ENCODE measurements at regions not wholly inside any gene's neighbourhood (a gene's known extent, or its start where the extent isn't known, plus 50 kb on each side); places are given as distances from the start of the nearest gene placed in this dataset.

DNA sequence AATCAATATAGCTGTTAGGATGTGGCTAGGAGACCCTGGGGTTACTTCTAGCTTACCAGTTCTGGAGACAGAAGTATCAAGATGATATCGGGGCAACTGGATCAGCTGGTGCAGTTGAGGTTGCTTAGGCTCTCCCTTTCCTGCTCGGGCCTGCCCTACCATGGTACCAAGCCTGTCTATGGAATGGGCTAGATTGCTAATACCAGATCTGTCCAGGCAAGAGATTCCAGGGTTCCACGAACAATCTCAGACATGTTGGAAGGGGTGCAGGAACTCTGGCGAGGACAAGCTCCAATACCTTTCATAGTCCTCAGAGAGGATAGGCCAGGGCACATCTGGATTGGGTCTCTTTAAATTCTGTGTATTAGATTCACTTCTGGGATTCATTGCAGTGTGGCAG lies 53.8 kb downstream of the ADM start:
- no peaks in the 10 kb centered on the region for H3K9me3 ChIP-seq (ENCODE audit: control insufficient read depth in 1 of 2, low read length in 2 of 2)
- H3K36me3 ChIP-seq (ENCODE audit: control insufficient read depth in 1 of 2, insufficient read depth in 2 of 2, low read length in 2 of 2) = no peaks in the 10 kb centered on the region
- no peak overlapping the region for H3K4me3 ChIP-seq (ENCODE audit: low read depth in 1 of 2, low read length in 2 of 2)
- no peak overlapping the region for H3K27ac ChIP-seq (ENCODE audit: low read length)
- H3K4me1 ChIP-seq (ENCODE audit: control insufficient read depth in 1 of 2, insufficient read depth in 2 of 2, low read length in 2 of 2) = no peaks in the 10 kb centered on the region
- no peaks in the 10 kb centered on the region for H3K27me3 ChIP-seq (ENCODE audit: low read depth, low read length)

GRCh38 chr11:10359171-10359570 lies 54.3 kb downstream of the ADM start:
- H3K4me1 ChIP-seq (ENCODE audit: control insufficient read depth in 1 of 2, insufficient read depth in 2 of 2, low read length in 2 of 2) = no peaks in the 10 kb centered on the region
- no peak overlapping the region for H3K4me3 ChIP-seq (ENCODE audit: low read depth in 1 of 2, low read length in 2 of 2)
- no peak overlapping the region for H3K27ac ChIP-seq (ENCODE audit: low read length)
- H3K36me3 ChIP-seq (ENCODE audit: control insufficient read depth in 1 of 2, insufficient read depth in 2 of 2, low read length in 2 of 2) = no peaks in the 10 kb centered on the region
- H3K27me3 ChIP-seq (ENCODE audit: low read depth, low read length) = no peaks in the 10 kb centered on the region
- no peaks in the 10 kb centered on the region for H3K9me3 ChIP-seq (ENCODE audit: control insufficient read depth in 1 of 2, low read length in 2 of 2)

DNA sequence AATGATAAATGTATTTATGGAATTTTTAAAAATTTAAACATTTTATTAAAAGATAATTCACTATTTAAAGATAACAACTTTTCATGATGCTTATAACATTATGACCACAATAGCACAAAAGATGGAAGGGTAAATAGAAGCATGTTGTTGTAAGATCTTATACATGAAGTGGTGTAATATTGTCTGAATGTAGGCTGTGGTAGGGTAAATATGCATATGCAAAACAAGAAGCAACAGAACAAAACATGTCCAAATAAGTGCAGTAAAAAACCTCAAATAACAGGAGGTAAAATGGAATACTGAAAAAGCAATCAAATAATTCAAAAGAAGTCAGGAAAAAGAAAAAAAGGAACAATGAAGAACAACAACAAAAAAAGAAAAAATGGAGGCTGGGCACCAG lies 56.0 kb downstream of the ADM start:
- no peaks in the 10 kb centered on the region for H3K4me1 ChIP-seq (ENCODE audit: control insufficient read depth in 1 of 2, insufficient read depth in 2 of 2, low read length in 2 of 2)
- H3K27ac ChIP-seq (ENCODE audit: low read length) = no peak overlapping the region
- H3K36me3 ChIP-seq (ENCODE audit: control insufficient read depth in 1 of 2, insufficient read depth in 2 of 2, low read length in 2 of 2) = no peaks in the 10 kb centered on the region
- H3K4me3 ChIP-seq (ENCODE audit: low read depth in 1 of 2, low read length in 2 of 2) = no peak overlapping the region
- H3K27me3 ChIP-seq (ENCODE audit: low read depth, low read length) = no peaks in the 10 kb centered on the region
- no peaks in the 10 kb centered on the region for H3K9me3 ChIP-seq (ENCODE audit: control insufficient read depth in 1 of 2, low read length in 2 of 2)

DNA sequence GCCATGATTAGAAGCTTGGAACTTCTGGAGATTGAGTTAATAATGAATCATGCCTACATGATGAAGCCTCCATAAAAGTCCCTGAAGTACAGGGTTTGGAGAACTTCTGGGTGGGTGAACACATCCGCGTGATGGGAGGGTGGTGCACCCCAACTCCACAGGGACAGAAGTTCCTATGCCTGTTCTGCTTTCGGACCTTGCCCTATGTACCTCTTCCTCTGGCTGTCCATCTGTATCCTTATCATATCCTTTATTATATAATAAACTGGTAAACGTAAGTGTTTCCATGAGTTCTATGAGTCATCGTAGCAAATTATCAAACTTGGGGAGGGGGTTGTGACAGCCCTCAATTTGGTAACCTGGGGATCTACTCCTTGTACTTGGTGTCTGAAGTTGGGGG lies 60.2 kb downstream of the ADM start:
- peaks cover 0 to 9% of the 10 kb centered on the region in 2 donors for H3K4me1 ChIP-seq (ENCODE audit: control insufficient read depth in 1 of 2, insufficient read depth in 2 of 2, low read length in 2 of 2)
- H3K4me3 ChIP-seq (ENCODE audit: low read depth in 1 of 2, low read length in 2 of 2) = no peak overlapping the region
- no peaks in the 10 kb centered on the region for H3K9me3 ChIP-seq (ENCODE audit: control insufficient read depth in 1 of 2, low read length in 2 of 2)
- no peaks in the 10 kb centered on the region for H3K27me3 ChIP-seq (ENCODE audit: low read depth, low read length)
- H3K27ac ChIP-seq (ENCODE audit: low read length) = no peak overlapping the region
- no peaks in the 10 kb centered on the region for H3K36me3 ChIP-seq (ENCODE audit: control insufficient read depth in 1 of 2, insufficient read depth in 2 of 2, low read length in 2 of 2)

DNA sequence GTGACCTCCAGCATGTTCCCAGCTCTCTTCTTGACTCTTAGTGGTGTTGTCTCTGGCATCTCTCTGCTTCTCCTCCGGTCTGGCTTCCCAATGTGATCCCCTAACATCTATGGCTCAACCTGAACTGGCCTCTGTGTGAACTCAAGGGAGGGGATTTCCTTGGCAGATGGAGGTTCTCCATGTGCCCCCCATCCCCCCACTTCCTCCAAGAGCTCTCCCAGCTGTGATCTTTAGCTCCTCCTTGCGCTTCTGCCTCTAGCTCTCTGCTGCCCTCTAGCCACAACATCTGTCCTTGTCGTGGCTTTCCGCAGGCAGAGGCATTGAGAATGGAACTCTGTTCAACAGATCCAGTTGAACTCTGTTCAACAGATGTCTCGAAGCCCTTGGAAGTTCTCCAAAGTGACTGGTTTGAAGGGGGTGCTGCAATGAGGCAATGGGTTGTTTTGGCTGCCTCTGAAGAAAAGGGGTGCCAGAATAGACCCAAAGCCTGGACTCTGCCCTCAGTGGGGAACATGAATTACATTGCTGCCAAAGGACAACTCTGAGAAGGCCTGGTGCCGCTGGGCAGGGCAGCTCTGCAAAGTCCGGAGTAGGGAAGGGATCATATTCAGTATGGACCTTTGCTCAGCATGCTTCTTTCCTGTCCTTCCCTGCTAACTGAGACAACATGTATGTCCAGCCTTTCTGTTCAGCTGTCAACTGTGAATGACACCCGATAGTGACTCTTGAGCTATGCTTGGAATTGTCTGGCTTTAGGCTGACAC lies 61.9 kb downstream of the ADM start:
- Histone ChIP-seq H3K27me3 (ENCODE audit: low read depth, low read length) (no peaks in the 10 kb centered on the region), H3K9me3 (ENCODE audit: control insufficient read depth in 1 of 2, low read length in 2 of 2) (no peaks in the 10 kb centered on the region), H3K27ac (ENCODE audit: low read length) (no peak overlapping the region), H3K4me1 (ENCODE audit: control insufficient read depth in 1 of 2, insufficient read depth in 2 of 2, low read length in 2 of 2) (peaks cover 0 to 9% of the 10 kb centered on the region in 2 donors), H3K4me3 (ENCODE audit: low read depth in 1 of 2, low read length in 2 of 2) (no peak overlapping the region), H3K36me3 (ENCODE audit: control insufficient read depth in 1 of 2, insufficient read depth in 2 of 2, low read length in 2 of 2) (no peaks in the 10 kb centered on the region)

DNA sequence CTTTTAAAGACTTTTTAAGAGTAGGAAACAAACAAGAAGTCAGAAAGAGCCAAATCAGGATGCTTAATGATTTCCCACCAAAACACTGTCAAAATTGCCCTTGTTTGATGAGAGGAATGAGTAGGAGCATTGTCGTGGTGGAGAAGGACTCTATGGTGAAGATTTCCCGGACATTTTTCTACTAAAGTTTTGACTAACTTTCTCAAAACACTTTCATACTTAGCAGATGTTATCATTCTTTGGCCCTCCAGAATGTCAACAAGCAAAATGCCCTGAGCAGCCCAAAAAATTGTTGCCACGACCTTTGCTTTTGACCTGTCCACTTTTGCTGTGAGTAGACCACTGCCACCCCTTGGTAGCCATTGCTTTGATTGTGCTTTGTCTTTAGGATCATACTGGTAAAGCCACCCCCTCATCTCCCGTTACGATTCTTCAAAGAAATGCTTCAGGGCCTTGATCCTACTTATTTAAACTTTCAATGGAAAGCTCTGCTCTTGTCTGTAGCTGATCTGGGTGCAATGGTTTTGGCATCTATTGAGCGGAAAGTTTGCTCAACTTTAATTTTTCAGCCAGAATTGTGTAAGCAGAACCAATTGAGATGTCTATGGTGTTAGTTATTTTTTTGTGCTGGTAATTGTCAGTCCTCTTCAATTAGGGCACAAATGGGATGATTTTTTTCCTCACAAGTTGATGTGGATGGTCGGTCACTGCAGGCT lies 67.2 kb downstream of the ADM start:
- Histone ChIP-seq H3K4me3 (ENCODE audit: low read depth in 1 of 2, low read length in 2 of 2) (no peak overlapping the region), H3K27me3 (ENCODE audit: low read depth, low read length) (no peaks in the 10 kb centered on the region), H3K9me3 (ENCODE audit: control insufficient read depth in 1 of 2, low read length in 2 of 2) (no peaks in the 10 kb centered on the region), H3K27ac (ENCODE audit: low read length) (no peak overlapping the region), H3K36me3 (ENCODE audit: control insufficient read depth in 1 of 2, insufficient read depth in 2 of 2, low read length in 2 of 2) (no peaks in the 10 kb centered on the region), H3K4me1 (ENCODE audit: control insufficient read depth in 1 of 2, insufficient read depth in 2 of 2, low read length in 2 of 2) (peaks cover 0 to 7% of the 10 kb centered on the region in 2 donors)

- Histone ChIP-seq H3K27me3 (ENCODE audit: low read depth, low read length) (no peaks in the 10 kb centered on the region), H3K36me3 (ENCODE audit: control insufficient read depth in 1 of 2, insufficient read depth in 2 of 2, low read length in 2 of 2) (no peaks in the 10 kb centered on the region), H3K4me3 (ENCODE audit: low read depth in 1 of 2, low read length in 2 of 2) (no peak overlapping the region), H3K9me3 (ENCODE audit: control insufficient read depth in 1 of 2, low read length in 2 of 2) (no peaks in the 10 kb centered on the region), H3K4me1 (ENCODE audit: control insufficient read depth in 1 of 2, insufficient read depth in 2 of 2, low read length in 2 of 2) (peaks cover 0 to 6% of the 10 kb centered on the region in 2 donors), H3K27ac (ENCODE audit: low read length) (no peak overlapping the region)
These were observed 68.5 kb downstream of the ADM start for GRCh38 chr11:10373340-10373739.

DNA sequence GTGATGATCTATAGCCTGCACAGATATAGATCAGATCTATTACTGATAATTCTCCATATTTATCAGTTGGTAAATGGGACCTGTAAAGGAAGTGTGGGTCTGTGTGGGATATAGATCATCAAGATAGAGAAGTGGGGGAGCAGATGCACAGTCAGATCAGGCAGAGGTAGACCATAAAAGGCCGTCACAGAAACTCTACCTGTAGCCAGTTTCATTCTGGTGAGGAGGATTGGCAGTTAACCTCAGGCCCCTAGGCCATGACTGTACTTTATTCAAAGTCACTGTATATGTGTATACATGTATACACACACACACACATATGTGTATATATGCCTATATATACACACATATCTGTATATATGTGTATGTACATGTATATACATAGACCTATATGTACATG lies 69.1 kb downstream of the ADM start:
- H3K9me3 ChIP-seq (ENCODE audit: control insufficient read depth in 1 of 2, low read length in 2 of 2) = no peaks in the 10 kb centered on the region
- no peak overlapping the region for H3K4me3 ChIP-seq (ENCODE audit: low read depth in 1 of 2, low read length in 2 of 2)
- H3K4me1 ChIP-seq (ENCODE audit: control insufficient read depth in 1 of 2, insufficient read depth in 2 of 2, low read length in 2 of 2) = peaks cover 0 to 6% of the 10 kb centered on the region in 2 donors
- no peaks in the 10 kb centered on the region for H3K27me3 ChIP-seq (ENCODE audit: low read depth, low read length)
- no peaks in the 10 kb centered on the region for H3K36me3 ChIP-seq (ENCODE audit: control insufficient read depth in 1 of 2, insufficient read depth in 2 of 2, low read length in 2 of 2)
- no peak overlapping the region for H3K27ac ChIP-seq (ENCODE audit: low read length)

GRCh38 chr11:10374386-10374785 lies 69.5 kb downstream of the ADM start:
- H3K4me3 ChIP-seq (ENCODE audit: low read depth in 1 of 2, low read length in 2 of 2) = no peak overlapping the region
- no peaks in the 10 kb centered on the region for H3K36me3 ChIP-seq (ENCODE audit: control insufficient read depth in 1 of 2, insufficient read depth in 2 of 2, low read length in 2 of 2)
- H3K9me3 ChIP-seq (ENCODE audit: control insufficient read depth in 1 of 2, low read length in 2 of 2) = no peaks in the 10 kb centered on the region
- no peaks in the 10 kb centered on the region for H3K27me3 ChIP-seq (ENCODE audit: low read depth, low read length)
- H3K27ac ChIP-seq (ENCODE audit: low read length) = no peak overlapping the region
- H3K4me1 ChIP-seq (ENCODE audit: control insufficient read depth in 1 of 2, insufficient read depth in 2 of 2, low read length in 2 of 2) = peaks cover 0 to 6% of the 10 kb centered on the region in 2 donors

GRCh38 chr11:10375280-10375971 lies 70.6 kb downstream of the ADM start:
- H3K27me3 ChIP-seq (ENCODE audit: low read depth, low read length) = no peaks in the 10 kb centered on the region
- H3K27ac ChIP-seq (ENCODE audit: low read length) = no peak overlapping the region
- no peak overlapping the region for H3K4me3 ChIP-seq (ENCODE audit: low read depth in 1 of 2, low read length in 2 of 2)
- no peaks in the 10 kb centered on the region for H3K9me3 ChIP-seq (ENCODE audit: control insufficient read depth in 1 of 2, low read length in 2 of 2)
- peaks cover 0 to 6% of the 10 kb centered on the region in 2 donors for H3K4me1 ChIP-seq (ENCODE audit: control insufficient read depth in 1 of 2, insufficient read depth in 2 of 2, low read length in 2 of 2)
- no peaks in the 10 kb centered on the region for H3K36me3 ChIP-seq (ENCODE audit: control insufficient read depth in 1 of 2, insufficient read depth in 2 of 2, low read length in 2 of 2)

GRCh38 chr11:10376061-10376460 lies 71.2 kb downstream of the ADM start:
- no peak overlapping the region for H3K4me3 ChIP-seq (ENCODE audit: low read depth in 1 of 2, low read length in 2 of 2)
- peaks cover 0 to 6% of the 10 kb centered on the region in 2 donors for H3K4me1 ChIP-seq (ENCODE audit: control insufficient read depth in 1 of 2, insufficient read depth in 2 of 2, low read length in 2 of 2)
- no peaks in the 10 kb centered on the region for H3K36me3 ChIP-seq (ENCODE audit: control insufficient read depth in 1 of 2, insufficient read depth in 2 of 2, low read length in 2 of 2)
- no peaks in the 10 kb centered on the region for H3K9me3 ChIP-seq (ENCODE audit: control insufficient read depth in 1 of 2, low read length in 2 of 2)
- no peak overlapping the region for H3K27ac ChIP-seq (ENCODE audit: low read length)
- no peaks in the 10 kb centered on the region for H3K27me3 ChIP-seq (ENCODE audit: low read depth, low read length)
